Vagina (tissue), 2 donors: ENCODE measurements at regions not wholly inside any gene's neighbourhood (a gene's known extent, or its start where the extent isn't known, plus 50 kb on each side); places are given as distances from the start of the nearest gene placed in this dataset.

Source experiments
- CTCF ChIP-seq, 3 experiments: fragments of 450-650 bp in 2 of 3; fragments of 200-600 bp in 1 of 3; sonication (generic) in 1 of 3; IDR thresholded peaks; one replicate each; pipeline ENCODE4 v1.5.1; 2017 to 2019; ENCODE audit warnings: antibody characterized with exemption in 3 of 3, mild to moderate bottlenecking in 2 of 3, moderate library complexity in 2 of 3
- POLR2A ChIP-seq, 2 donors: fragments of 450-650 bp; IDR thresholded peaks; one replicate each; pipeline ENCODE4 v1.6.1; 2017; ENCODE audit warnings: antibody characterized with exemption in 2 of 2, mild to moderate bottlenecking in 2 of 2, moderate library complexity in 2 of 2
- POLR2AphosphoS5 ChIP-seq, 2 donors: sonication (generic); formaldehyde crosslinking; IDR thresholded peaks; one replicate each; pipeline ENCODE4 v1.9.0; 2017; ENCODE audit warnings: antibody characterized with exemption in 2 of 2, mild to moderate bottlenecking in 2 of 2, low read depth in 1 of 2; ENCODE audit not compliant: insufficient read depth in 1 of 2

DNA sequence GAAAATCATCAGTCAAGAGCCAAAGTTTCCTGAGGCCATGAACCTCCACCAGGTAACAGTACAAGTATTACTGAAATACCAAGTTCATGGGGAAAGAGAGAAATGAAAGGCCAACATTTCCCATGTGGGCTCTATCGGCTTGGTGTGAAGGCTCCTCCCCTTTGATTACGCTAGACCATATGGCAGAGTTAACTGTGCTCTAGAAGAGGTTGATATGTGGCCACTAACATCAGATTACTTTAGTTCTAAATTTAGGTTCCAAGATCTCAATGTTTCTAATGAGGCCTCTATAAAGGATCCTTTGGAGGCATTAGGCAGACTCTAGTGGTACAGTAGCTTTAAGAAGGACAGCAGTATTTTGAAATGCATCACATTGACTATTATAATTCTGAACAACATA, 127.1 kb downstream of the SEMA6D start:
- TF ChIP-seq CTCF (IDR thresholded peaks at IDR 0.05) (no peak), POLR2A (IDR thresholded peaks at IDR 0.05) (no peak), POLR2AphosphoS5 (IDR thresholded peaks at IDR 0.05; ENCODE audit: insufficient read depth in 1 of 2, low read depth in 1 of 2) (no peak)
